H9 (cell line): ENCODE measurements at regions not wholly inside any gene's neighbourhood (a gene's known extent, or its start where the extent isn't known, plus 50 kb on each side); places are given as distances from the start of the nearest gene placed in this dataset.

ENCODE experiments used
- DNase-seq: peaks from one replicate; pipeline ENCODE4 v3.0.0-alpha.2; 2017
- H2AFZ ChIP-seq: one replicate; pipeline ENCODE4 v1.6.1; 2013; ENCODE audit warnings: mild to moderate bottlenecking, low read length, control low read depth, moderate library complexity
- H2AK5ac ChIP-seq: 2 replicates; pipeline ENCODE4 v1.6.1; 2013; ENCODE audit warnings: low read length, control low read depth, mixed read lengths; ENCODE audit not compliant: insufficient read length
- H2BK120ac ChIP-seq: one replicate; pipeline ENCODE4 v1.6.1; 2013; ENCODE audit warnings: low read depth, mild to moderate bottlenecking, low read length, control low read depth, inconsistent platforms; ENCODE audit not compliant: poor library complexity, severe bottlenecking
- H2BK12ac ChIP-seq: 2 replicates; pipeline ENCODE4 v1.6.1; 2013; ENCODE audit warnings: low read length, control low read depth, mixed read lengths, low read depth; ENCODE audit not compliant: insufficient read length
- H2BK15ac ChIP-seq: 2 replicates; pipeline ENCODE4 v1.6.1; 2013; ENCODE audit warnings: low read depth, low read length, control low read depth
- H2BK20ac ChIP-seq: one replicate; pipeline ENCODE4 v1.6.1; 2013; ENCODE audit warnings: low read depth, mild to moderate bottlenecking, low read length, control low read depth, inconsistent platforms; ENCODE audit not compliant: poor library complexity, severe bottlenecking
- H2BK5ac ChIP-seq: 2 replicates; pipeline ENCODE4 v1.6.1; 2013; ENCODE audit warnings: low read length, control low read depth, mixed read lengths; ENCODE audit not compliant: insufficient read length
- H3K14ac ChIP-seq: 2 replicates; pipeline ENCODE4 v1.6.1; 2013; ENCODE audit warnings: low read length, control low read depth; ENCODE audit not compliant: insufficient read depth
- H3K18ac ChIP-seq: 2 replicates; pipeline ENCODE4 v1.6.1; 2013; ENCODE audit warnings: low read depth, mild to moderate bottlenecking, mixed read lengths, low read length, control low read depth; ENCODE audit not compliant: insufficient read length
- H3K23ac ChIP-seq: 2 replicates; pipeline ENCODE4 v1.6.1; 2013; ENCODE audit warnings: low read length, control low read depth, mixed read lengths, low read depth; ENCODE audit not compliant: insufficient read length
- H3K23me2 ChIP-seq: 2 replicates; pipeline ENCODE4 v1.6.1; 2013; ENCODE audit warnings: low read depth, mild to moderate bottlenecking, mixed read lengths, low read length, control low read depth; ENCODE audit not compliant: insufficient read length, poor library complexity, severe bottlenecking
- H3K27ac ChIP-seq: 2 replicates; pipeline ENCODE4 v1.5.1; 2013; ENCODE audit warnings: low read length, control low read depth, mixed read lengths, low read depth; ENCODE audit not compliant: insufficient read length
- H3K27me3 ChIP-seq: 2 replicates; pipeline ENCODE4 v1.6.1; 2013; ENCODE audit warnings: low read length, control low read depth, inconsistent platforms; ENCODE audit not compliant: insufficient read depth
- H3K4ac ChIP-seq: 2 replicates; pipeline ENCODE4 v1.6.1; 2013; ENCODE audit warnings: low read depth, mild to moderate bottlenecking, control low read depth, inconsistent platforms, low read length, moderate library complexity
- H3K4me1 ChIP-seq: 2 replicates; pipeline ENCODE4 v1.6.1; 2013; ENCODE audit warnings: low read length, control low read depth, inconsistent platforms; ENCODE audit not compliant: insufficient read depth
- H3K4me2 ChIP-seq: 2 replicates; pipeline ENCODE4 v1.6.1; 2013; ENCODE audit warnings: low read length, control low read depth, mixed read lengths; ENCODE audit not compliant: insufficient read length, insufficient read depth
- H3K56ac ChIP-seq: 2 replicates; pipeline ENCODE4 v1.6.1; 2013; ENCODE audit warnings: low read depth, mild to moderate bottlenecking, mixed read lengths, low read length, control low read depth; ENCODE audit not compliant: insufficient read length
- H3K79me1 ChIP-seq: 2 replicates; pipeline ENCODE4 v1.6.1; 2013; ENCODE audit warnings: low read depth, mild to moderate bottlenecking, moderate library complexity, low read length, control low read depth, inconsistent platforms; ENCODE audit not compliant: insufficient read depth, poor library complexity, severe bottlenecking
- H3K79me2 ChIP-seq: 2 replicates; pipeline ENCODE4 v1.6.1; 2013; ENCODE audit warnings: low read length, control low read depth, inconsistent platforms; ENCODE audit not compliant: insufficient read depth
- H3K9ac ChIP-seq: 2 replicates; pipeline ENCODE4 v1.6.1; 2013; ENCODE audit warnings: low read length, control low read depth, mixed read lengths; ENCODE audit not compliant: insufficient read length; ENCODE audit errors: extremely low read depth
- H3K9me3 ChIP-seq: one replicate; pipeline ENCODE4 v1.6.1; 2013; ENCODE audit warnings: low read depth, low read length, inconsistent platforms; ENCODE audit not compliant: control insufficient read depth
- H3T11ph ChIP-seq: one replicate; pipeline ENCODE4 v1.6.1; 2013; ENCODE audit warnings: mild to moderate bottlenecking, low read length, control low read depth, inconsistent platforms
- H4K20me1 ChIP-seq: one replicate; pipeline ENCODE4 v1.6.1; 2013; ENCODE audit not compliant: control insufficient read depth, insufficient read length, insufficient read depth
- H4K5ac ChIP-seq: 2 replicates; pipeline ENCODE4 v1.6.1; 2013; ENCODE audit warnings: low read depth, mild to moderate bottlenecking, mixed read lengths, low read length, control low read depth; ENCODE audit not compliant: insufficient read length
- H4K8ac ChIP-seq: replicated peaks from 2 replicates; pipeline ENCODE4 v1.6.1; 2013; ENCODE audit warnings: low read length, control low read depth, mixed read lengths, low read depth; ENCODE audit not compliant: insufficient read length
- H4K91ac ChIP-seq: 2 replicates; pipeline ENCODE4 v1.6.1; 2013; ENCODE audit warnings: low read depth, mild to moderate bottlenecking, moderate library complexity, mixed read lengths, low read length, control low read depth; ENCODE audit not compliant: insufficient read length
- H3K27ac Mint-ChIP-seq, 3 experiments: 2 replicates in 2 of 3; 3 replicates in 1 of 3; pipeline ENCODE4 v1.8.0; 2020 to 2021; ENCODE audit warnings: mixed read lengths in 3 of 3, mild to moderate bottlenecking in 1 of 3, moderate library complexity in 1 of 3
- H3K27me3 Mint-ChIP-seq: 2 replicates; pipeline ENCODE4 v1.8.0; 2021; ENCODE audit warnings: low read depth, mild to moderate bottlenecking, moderate library complexity, mixed read lengths
- H3K36me3 Mint-ChIP-seq, 3 experiments: 2 replicates in 2 of 3; 3 replicates in 1 of 3; pipeline ENCODE4 v1.8.0; 2020 to 2021; ENCODE audit warnings: low read depth in 3 of 3, mixed read lengths in 3 of 3; ENCODE audit not compliant: insufficient read depth in 1 of 3
- H3K4me1 Mint-ChIP-seq, 2 experiments: 2 replicates each; pipeline ENCODE4 v1.8.0; 2020; ENCODE audit warnings: mixed read lengths in 2 of 2
- H3K4me3 Mint-ChIP-seq, 2 experiments: 2 replicates in 1 of 2; 3 replicates in 1 of 2; pipeline ENCODE4 v1.8.0; 2020 to 2021; ENCODE audit warnings: mild to moderate bottlenecking in 2 of 2, mixed read lengths in 2 of 2, moderate library complexity in 1 of 2
- H3K9me3 Mint-ChIP-seq, 2 experiments: 2 replicates in 1 of 2; 3 replicates in 1 of 2; pipeline ENCODE4 v1.8.0; 2020; ENCODE audit warnings: mild to moderate bottlenecking in 2 of 2, mixed read lengths in 2 of 2, moderate library complexity in 1 of 2
- WGBS: extraction: QIAGEN DNeasy Blood & Tissue Kit; methylation state at CpG from one replicate; pipeline ENCODE4 v1.1.7; 2013; ENCODE audit warnings: missing lambda C conversion rate, low lambda C conversion rate, mixed read lengths; ENCODE audit not compliant: insufficient read length; ENCODE audit errors: extremely low coverage; 5-methylcytosine and 5-hydroxymethylcytosine counted together
- TF ChIP-seq, protein P1 (sequence below): fragments of 200-600 bp; sonication (generic); conservative IDR thresholded peaks from 3 replicates; pipeline ENCODE4 v1.8.0; 2021; ENCODE audit warnings: antibody characterized with exemption, mild to moderate bottlenecking

DNA sequence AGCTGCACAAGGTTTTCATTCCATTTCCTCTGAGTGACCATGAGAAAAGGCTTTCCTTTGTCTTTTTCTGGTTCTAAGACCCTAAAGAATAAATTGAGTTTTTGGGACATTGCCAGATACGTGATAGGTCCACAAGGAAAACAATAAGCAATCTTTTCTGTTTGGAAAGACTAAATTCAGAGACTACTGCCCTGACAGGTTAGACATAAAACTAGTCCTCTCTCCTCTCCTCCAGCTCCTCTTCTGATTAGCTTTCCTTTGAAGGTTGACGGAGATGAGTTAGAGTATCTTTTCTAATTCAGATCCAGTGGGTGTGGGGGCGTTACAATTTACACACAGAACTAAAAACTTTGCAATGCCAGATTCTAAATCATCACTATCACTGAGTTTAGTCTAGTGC lies 57.8 kb upstream of the C1orf53 start:
- Histone ChIP-seq H3K4me2 (no peak overlapping the region), H3K23ac (no peak overlapping the region), H2AFZ (no peak overlapping the region), H3K79me1 (no peaks in the 10 kb centered on the region), H3K4me1 (peaks cover 4% of the 10 kb centered on the region; the same call in 1 of the 2 replicates), H3K27me3 (no peaks in the 10 kb centered on the region), H2AK5ac (no peak overlapping the region), H2BK15ac (no peak overlapping the region), H4K8ac (no peak overlapping the region), H3K4ac (no peak overlapping the region), H3K18ac (no peak overlapping the region), H2BK12ac (no peak overlapping the region), H3K9ac (no peak overlapping the region), H4K91ac (no peak overlapping the region), H2BK120ac (no peak overlapping the region), H3K9me3 (no peaks in the 10 kb centered on the region), H3T11ph (no peak overlapping the region), H4K20me1 (no peaks in the 10 kb centered on the region), H2BK5ac (no peak overlapping the region), H4K5ac (no peak overlapping the region), H2BK20ac (no peak overlapping the region), H3K56ac (no peak overlapping the region), H3K23me2 (no peaks in the 10 kb centered on the region), H3K14ac (no peak overlapping the region), H3K27ac (no peak overlapping the region), H3K79me2 (no peaks in the 10 kb centered on the region)
- H3K27me3 Mint-ChIP-seq: no peaks in the 10 kb centered on the region
- H3K36me3 Mint-ChIP-seq: no peaks in the 10 kb centered on the region; a peak in 1 of 7 replicates
- TF ChIP-seq, protein P1, sequence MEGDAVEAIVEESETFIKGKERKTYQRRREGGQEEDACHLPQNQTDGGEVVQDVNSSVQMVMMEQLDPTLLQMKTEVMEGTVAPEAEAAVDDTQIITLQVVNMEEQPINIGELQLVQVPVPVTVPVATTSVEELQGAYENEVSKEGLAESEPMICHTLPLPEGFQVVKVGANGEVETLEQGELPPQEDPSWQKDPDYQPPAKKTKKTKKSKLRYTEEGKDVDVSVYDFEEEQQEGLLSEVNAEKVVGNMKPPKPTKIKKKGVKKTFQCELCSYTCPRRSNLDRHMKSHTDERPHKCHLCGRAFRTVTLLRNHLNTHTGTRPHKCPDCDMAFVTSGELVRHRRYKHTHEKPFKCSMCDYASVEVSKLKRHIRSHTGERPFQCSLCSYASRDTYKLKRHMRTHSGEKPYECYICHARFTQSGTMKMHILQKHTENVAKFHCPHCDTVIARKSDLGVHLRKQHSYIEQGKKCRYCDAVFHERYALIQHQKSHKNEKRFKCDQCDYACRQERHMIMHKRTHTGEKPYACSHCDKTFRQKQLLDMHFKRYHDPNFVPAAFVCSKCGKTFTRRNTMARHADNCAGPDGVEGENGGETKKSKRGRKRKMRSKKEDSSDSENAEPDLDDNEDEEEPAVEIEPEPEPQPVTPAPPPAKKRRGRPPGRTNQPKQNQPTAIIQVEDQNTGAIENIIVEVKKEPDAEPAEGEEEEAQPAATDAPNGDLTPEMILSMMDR: no peak
- H3K27ac Mint-ChIP-seq: peak overlapping the region in 1 of 3 experiments; percentile 32; a peak in 2 of 7 replicates
- DNase-seq: no peak
- no CpG with 5 or more reads among the region's 3 CpGs for whole genome bisulfite sequencing
- H3K4me1 Mint-ChIP-seq: peaks cover 17 to 18% of the 10 kb centered on the region in 2 experiments
- H3K9me3 Mint-ChIP-seq: no peaks in the 10 kb centered on the region
- H3K4me3 Mint-ChIP-seq: no peak overlapping the region
